A673 (cell line): ENCODE measurements at regions not wholly inside any gene's neighbourhood (a gene's known extent, or its start where the extent isn't known, plus 50 kb on each side); places are given as distances from the start of the nearest gene placed in this dataset.

Experiments used
- BruUV-seq: library from RNA; stranded (reverse); fragments of 400-500 nt; replicated peaks from 2 replicates; lab custom pipeline; 2021; lab: Mats Ljungman, UMichigan
- CTCF ChIA-PET: fragments of 300-600 bp; sonication (Branson Sonifier 250); formaldehyde crosslinking; loops from one replicate; lab custom pipeline; 2022; ENCODE audit warnings: antibody characterized with exemption; lab: Charles Lee
- POLR2A ChIA-PET: fragments of 300-600 bp; sonication (Branson Sonifier 250); formaldehyde crosslinking; loops from one replicate; lab custom pipeline; 2022; ENCODE audit warnings: antibody characterized with exemption; ENCODE audit not compliant: low non-redundant PET; lab: Charles Lee
- DNase-seq: peaks from one replicate; pipeline ENCODE4 v3.0.0-alpha.2; 2015; ENCODE audit warnings: low spot score
- H3K27ac ChIP-seq: fragments of 200-600 bp; sonication (generic); 2 replicates; pipeline ENCODE4 v1.5.1; 2016; ENCODE audit warnings: mixed run types, low read depth, mild to moderate bottlenecking, mixed read lengths, antibody characterized with exemption, low read length; ENCODE audit not compliant: poor library complexity, severe bottlenecking
- H3K27me3 ChIP-seq: fragments of 200-600 bp; sonication (generic); replicated peaks from 2 replicates; pipeline ENCODE4 v1.6.1; 2017; ENCODE audit warnings: mixed run types, low read depth, mild to moderate bottlenecking, mixed read lengths, antibody characterized with exemption, low read length; ENCODE audit not compliant: insufficient read depth, poor library complexity
- H3K36me3 ChIP-seq: fragments of 200-600 bp; sonication (generic); 2 replicates; pipeline ENCODE4 v1.6.1; 2016; ENCODE audit warnings: mixed run types, mild to moderate bottlenecking, mixed read lengths, antibody characterized with exemption, low read length; ENCODE audit not compliant: insufficient read depth, poor library complexity, severe bottlenecking
- H3K4me1 ChIP-seq: fragments of 200-600 bp; sonication (generic); 2 replicates; pipeline ENCODE4 v1.6.1; 2017; ENCODE audit warnings: mixed run types, mild to moderate bottlenecking, mixed read lengths, antibody characterized with exemption, low read length; ENCODE audit not compliant: insufficient read depth, poor library complexity, severe bottlenecking
- H3K4me3 ChIP-seq: fragments of 200-600 bp; sonication (generic); 2 replicates; pipeline ENCODE4 v1.5.1; 2016; ENCODE audit warnings: low read depth, mixed run types, mild to moderate bottlenecking, mixed read lengths, low read length; ENCODE audit not compliant: poor library complexity, severe bottlenecking
- H3K9me3 ChIP-seq: fragments of 200-600 bp; sonication (generic); 2 replicates; pipeline ENCODE4 v1.6.1; 2016; ENCODE audit warnings: mixed run types, low read depth, mild to moderate bottlenecking, mixed read lengths, antibody characterized with exemption, low read length; ENCODE audit not compliant: poor library complexity, severe bottlenecking
- EZH2 ChIP-seq: fragments of 200-600 bp; sonication (generic); IDR thresholded peaks from 2 replicates; pipeline ENCODE4 v1.6.1; 2017; ENCODE audit warnings: borderline replicate concordance, low read depth, mild to moderate bottlenecking, mixed read lengths, antibody characterized with exemption, low read length; ENCODE audit not compliant: poor library complexity, severe bottlenecking
- intact Hi-C: fragments of 100-400 bp; cut with micrococcal nuclease; formaldehyde crosslinking; loops from one replicate; pipeline ENCODE4 v1.10.0; 2022; ENCODE audit not compliant: unreplicated experiment
- TF ChIP-seq, protein P1 (sequence below): fragments of 300-800, 200-600 bp; sonication (generic); conservative IDR thresholded peaks from 2 replicates; pipeline ENCODE4 v1.5.1; 2017; ENCODE audit warnings: low read depth, mild to moderate bottlenecking, antibody characterized with exemption, low read length, moderate library complexity, mixed read lengths

DNA sequence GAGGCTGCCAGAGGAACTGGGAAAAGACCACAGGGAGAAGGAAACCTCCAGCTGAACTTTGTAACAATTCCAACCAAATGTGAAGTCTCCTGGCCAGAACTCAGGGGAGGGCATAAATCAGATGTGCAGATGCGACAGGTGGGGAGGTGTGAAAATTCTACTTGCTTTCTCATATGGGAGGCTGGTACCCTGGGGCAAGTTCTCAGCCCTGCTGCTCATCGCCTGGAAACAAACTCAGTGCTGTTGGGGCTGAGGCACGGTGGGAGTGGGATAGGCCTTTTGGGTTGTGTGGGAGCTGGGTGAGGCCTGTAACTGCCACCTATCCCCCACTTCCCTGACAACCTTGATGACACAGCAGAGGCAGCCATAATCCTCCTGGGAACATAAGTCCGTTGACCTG, 179.6 kb downstream of the ASB1 start:
- no TSS peak for BruUV-seq
- Histone ChIP-seq H3K36me3 (no peaks in the 10 kb centered on the region), H3K27me3 (no peaks in the 10 kb centered on the region), H3K4me1 (no peaks in the 10 kb centered on the region), H3K9me3 (peaks cover 13% of the 10 kb centered on the region), H3K4me3 (no peak overlapping the region), H3K27ac (no peak overlapping the region)
- CTCF ChIA-PET, result no interaction called here
- POLR2A ChIA-PET, result no interaction called here
- TF ChIP-seq, protein P1, sequence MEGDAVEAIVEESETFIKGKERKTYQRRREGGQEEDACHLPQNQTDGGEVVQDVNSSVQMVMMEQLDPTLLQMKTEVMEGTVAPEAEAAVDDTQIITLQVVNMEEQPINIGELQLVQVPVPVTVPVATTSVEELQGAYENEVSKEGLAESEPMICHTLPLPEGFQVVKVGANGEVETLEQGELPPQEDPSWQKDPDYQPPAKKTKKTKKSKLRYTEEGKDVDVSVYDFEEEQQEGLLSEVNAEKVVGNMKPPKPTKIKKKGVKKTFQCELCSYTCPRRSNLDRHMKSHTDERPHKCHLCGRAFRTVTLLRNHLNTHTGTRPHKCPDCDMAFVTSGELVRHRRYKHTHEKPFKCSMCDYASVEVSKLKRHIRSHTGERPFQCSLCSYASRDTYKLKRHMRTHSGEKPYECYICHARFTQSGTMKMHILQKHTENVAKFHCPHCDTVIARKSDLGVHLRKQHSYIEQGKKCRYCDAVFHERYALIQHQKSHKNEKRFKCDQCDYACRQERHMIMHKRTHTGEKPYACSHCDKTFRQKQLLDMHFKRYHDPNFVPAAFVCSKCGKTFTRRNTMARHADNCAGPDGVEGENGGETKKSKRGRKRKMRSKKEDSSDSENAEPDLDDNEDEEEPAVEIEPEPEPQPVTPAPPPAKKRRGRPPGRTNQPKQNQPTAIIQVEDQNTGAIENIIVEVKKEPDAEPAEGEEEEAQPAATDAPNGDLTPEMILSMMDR, result no peak
- TF ChIP-seq EZH2, result no peak
- DNase-seq, result no peak
- intact Hi-C loops, result no loop called here

- Histone ChIP-seq H3K36me3 (no peaks in the 10 kb centered on the region), H3K27ac (no peak overlapping the region), H3K27me3 (no peaks in the 10 kb centered on the region), H3K9me3 (no peaks in the 10 kb centered on the region), H3K4me1 (no peaks in the 10 kb centered on the region), H3K4me3 (no peak overlapping the region)
- no peak for DNase-seq
- POLR2A ChIA-PET, result no interaction called here
- CTCF ChIA-PET, result no interaction called here
- intact Hi-C loops, result no loop called here
- no TSS peak for BruUV-seq
- TF ChIP-seq, protein P1, result no peak
- TF ChIP-seq EZH2, result no peak
These were observed 186.9 kb downstream of the ASB1 start for GRCh38 chr2:238613610-238614009.

DNA sequence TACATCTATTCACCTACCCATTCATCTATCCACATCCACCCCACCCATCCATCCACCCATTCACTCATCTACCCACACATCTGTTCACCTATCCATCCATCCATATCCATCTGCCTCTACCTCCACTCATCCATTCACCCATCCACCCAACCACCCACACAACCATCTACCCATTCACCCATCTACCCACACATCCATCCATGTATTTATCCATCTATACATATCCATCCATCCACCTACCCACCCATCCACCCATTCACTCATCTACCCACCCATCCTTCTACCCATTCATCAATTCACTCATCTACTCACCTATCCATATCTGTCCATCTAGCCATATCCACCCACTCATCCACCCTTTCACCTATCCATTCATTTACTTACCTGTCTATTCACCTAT, 187.6 kb downstream of the ASB1 start:
- no peaks in the 10 kb centered on the region for H3K4me1 ChIP-seq
- no peak overlapping the region for H3K4me3 ChIP-seq
- ChIA-PET POLR2A (no interaction called here), CTCF (no interaction called here)
- H3K9me3 ChIP-seq, result no peaks in the 10 kb centered on the region
- TF ChIP-seq, protein P1, result no peak
- no peak for TF ChIP-seq EZH2
- H3K27me3 ChIP-seq, result no peaks in the 10 kb centered on the region
- no peak for DNase-seq
- intact Hi-C loops, result no loop called here
- BruUV-seq, result no TSS peak
- no peak overlapping the region for H3K27ac ChIP-seq
- H3K36me3 ChIP-seq, result no peaks in the 10 kb centered on the region
